ENCODE measurements at regions not wholly inside any gene's neighbourhood (a gene's known extent, or its start where the extent isn't known, plus 50 kb on each side); places are given as distances from the start of the nearest gene placed in this dataset.

GRCh38 chrX:107514944-107515343, 65.5 kb downstream of the FRMPD3 start:
- TF ChIP-seq CTCF (IDR thresholded peaks at IDR 0.05; ENCODE audit: insufficient read depth, low read depth, low read length, missing control alignments), result no peak
- DNase-seq (ENCODE audit: low read depth), result no peak
- no peak overlapping the region for H3K4me3 ChIP-seq (ENCODE audit: low read length)

- no peak for TF ChIP-seq CTCF (IDR thresholded peaks at IDR 0.05; ENCODE audit: insufficient read depth, low read depth, low read length, missing control alignments)
- DNase-seq (ENCODE audit: low read depth), result no peak
- H3K4me3 ChIP-seq (ENCODE audit: low read length), result no peak overlapping the region
Observed at GRCh38 chrX:107521877-107522586, 72.6 kb downstream of the FRMPD3 start.

GRCh38 chrX:107522901-107523300, 73.4 kb downstream of the FRMPD3 start:
- no peak for DNase-seq (ENCODE audit: low read depth)
- TF ChIP-seq CTCF (IDR thresholded peaks at IDR 0.05; ENCODE audit: insufficient read depth, low read depth, low read length, missing control alignments), result no peak
- no peak overlapping the region for H3K4me3 ChIP-seq (ENCODE audit: low read length)

- H3K4me3 ChIP-seq (ENCODE audit: low read length), result no peak overlapping the region
- no peak for DNase-seq (ENCODE audit: low read depth)
- no peak for TF ChIP-seq CTCF (IDR thresholded peaks at IDR 0.05; ENCODE audit: insufficient read depth, low read depth, low read length, missing control alignments)
Observed at GRCh38 chrX:107526141-107526540, 76.7 kb downstream of the FRMPD3 start.

- no peak for TF ChIP-seq CTCF (IDR thresholded peaks at IDR 0.05; ENCODE audit: insufficient read depth, low read depth, low read length, missing control alignments)
- no peak overlapping the region for H3K4me3 ChIP-seq (ENCODE audit: low read length)
- no peak for DNase-seq (ENCODE audit: low read depth)
Observed at GRCh38 chrX:107530141-107530540, 80.7 kb downstream of the FRMPD3 start.

- peak; percentile 63 for TF ChIP-seq CTCF (IDR thresholded peaks at IDR 0.05; ENCODE audit: insufficient read depth, low read depth, low read length, missing control alignments)
- H3K4me3 ChIP-seq (ENCODE audit: low read length), result no peak overlapping the region
- peak; percentile 69 for DNase-seq (ENCODE audit: low read depth)
Observed at GRCh38 chrX:107537815-107538214, 88.4 kb downstream of the FRMPD3 start.

GRCh38 chrX:107541244-107541643, 87.1 kb upstream of the PRPS1 start:
- no peak overlapping the region for H3K4me3 ChIP-seq (ENCODE audit: low read length)
- DNase-seq (ENCODE audit: low read depth), result no peak
- no peak for TF ChIP-seq CTCF (IDR thresholded peaks at IDR 0.05; ENCODE audit: insufficient read depth, low read depth, low read length, missing control alignments)

Data from epithelial cell of esophagus (primary cell).